NB4 (cell line): ENCODE measurements at regions not wholly inside any gene's neighbourhood (a gene's known extent, or its start where the extent isn't known, plus 50 kb on each side); places are given as distances from the start of the nearest gene placed in this dataset.

Experiments
- DNase-seq: peaks from one replicate; pipeline ENCODE4 v3.0.0; 2010; ENCODE audit warnings: low read depth
- H3K4me3 ChIP-seq: one replicate; pipeline ENCODE4 v1.5.1; 2011; ENCODE audit warnings: mild to moderate bottlenecking, low read depth, low read length, moderate library complexity
- CTCF ChIP-seq: IDR thresholded peaks from one replicate; pipeline ENCODE4 v1.5.1; 2012; ENCODE audit warnings: low read depth, low read length
- MYC ChIP-seq: IDR thresholded peaks from 2 replicates; pipeline ENCODE4 v1.6.1; 2011; ENCODE audit warnings: low read depth, low read length
- POLR2A ChIP-seq: IDR thresholded peaks from 2 replicates; pipeline ENCODE4 v1.6.1; 2011; ENCODE audit warnings: mild to moderate bottlenecking; ENCODE audit not compliant: insufficient read length; ENCODE audit errors: extremely low read depth
- TF ChIP-seq, protein P1 (sequence below): IDR thresholded peaks from 2 replicates; pipeline ENCODE4 v1.6.1; 2011; ENCODE audit warnings: low read depth, low read length

GRCh38 chr4:19314116-19314515 is 937.6 kb upstream of the SLIT2 start:
- no peak for DNase-seq
- no peak overlapping the region for H3K4me3 ChIP-seq
- TF ChIP-seq POLR2A (no peak), MYC (no peak), CTCF (no peak)
- TF ChIP-seq, protein P1, sequence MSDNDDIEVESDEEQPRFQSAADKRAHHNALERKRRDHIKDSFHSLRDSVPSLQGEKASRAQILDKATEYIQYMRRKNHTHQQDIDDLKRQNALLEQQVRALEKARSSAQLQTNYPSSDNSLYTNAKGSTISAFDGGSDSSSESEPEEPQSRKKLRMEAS, result no peak

DNA sequence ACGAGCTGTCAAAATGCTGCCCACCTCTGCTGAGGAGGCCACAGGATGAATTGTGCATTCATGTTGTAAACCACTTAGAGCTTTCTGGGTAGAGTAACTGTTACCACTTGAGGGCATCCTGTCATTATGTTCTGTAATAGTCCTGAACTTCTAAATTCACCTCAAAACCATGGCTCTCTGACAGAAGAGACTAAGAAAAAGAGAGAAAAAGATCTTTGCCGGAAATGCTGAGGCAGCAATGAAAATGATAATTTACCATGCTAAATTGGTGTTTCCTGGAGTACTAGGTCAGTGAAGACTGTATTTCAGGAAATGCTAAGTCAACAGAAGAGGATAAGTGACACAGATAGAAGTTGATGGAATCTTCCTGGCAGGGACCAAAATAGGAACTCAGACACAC is 942.3 kb upstream of the SLIT2 start:
- H3K4me3 ChIP-seq, result no peak overlapping the region
- peak; percentile 11 for DNase-seq
- peak; percentile 3 for TF ChIP-seq CTCF
- TF ChIP-seq, protein P1, result no peak
- no peak for TF ChIP-seq MYC
- TF ChIP-seq POLR2A, result no peak

- TF ChIP-seq MYC (no peak), POLR2A (no peak), CTCF (no peak)
- TF ChIP-seq, protein P1, result no peak
- H3K4me3 ChIP-seq, result no peak overlapping the region
- no peak for DNase-seq
These were observed 947.7 kb upstream of the SLIT2 start for GRCh38 chr4:19304028-19304427.

DNA sequence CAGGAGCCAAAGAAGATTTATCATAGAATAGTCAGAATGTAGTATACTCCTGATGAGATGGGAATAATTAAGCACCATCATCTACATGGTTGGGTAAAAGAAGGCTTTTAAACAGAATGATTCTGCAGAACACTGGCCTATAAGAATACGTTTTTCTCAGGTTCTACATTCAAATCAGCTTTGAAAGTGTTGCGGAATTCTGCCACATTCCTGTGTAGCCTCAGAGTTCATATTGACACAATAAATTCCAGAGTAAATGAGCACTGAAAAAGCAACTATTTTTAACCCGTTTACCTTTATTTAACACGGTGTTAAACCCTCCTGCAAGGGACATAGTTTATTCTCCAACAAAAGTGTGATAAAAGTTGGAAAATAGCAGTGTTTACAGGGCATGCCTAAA is 950.2 kb upstream of the SLIT2 start:
- TF ChIP-seq POLR2A (no peak), MYC (no peak), CTCF (no peak)
- TF ChIP-seq, protein P1, result no peak
- H3K4me3 ChIP-seq, result no peak overlapping the region
- no peak for DNase-seq

DNA sequence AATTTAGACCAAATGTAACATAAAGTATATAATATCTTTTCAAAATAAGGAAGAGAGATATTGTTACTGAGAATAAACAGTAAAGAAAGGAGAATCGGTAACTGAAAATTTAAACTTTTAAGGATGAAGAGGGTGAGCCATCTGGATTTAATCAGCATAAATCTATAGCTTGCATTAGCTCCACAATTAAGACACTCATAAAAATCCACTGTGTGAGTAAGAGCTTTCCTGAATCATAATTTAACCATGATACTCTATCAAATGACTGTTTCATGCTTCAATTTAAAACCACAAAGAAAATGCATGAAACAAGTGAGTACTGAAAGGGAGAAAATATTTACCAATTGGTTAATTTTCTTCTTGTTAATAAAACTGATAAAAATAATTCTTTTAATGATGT is 951.5 kb upstream of the SLIT2 start:
- no peak for DNase-seq
- no peak for TF ChIP-seq POLR2A
- TF ChIP-seq MYC, result no peak
- TF ChIP-seq, protein P1, result no peak
- no peak for TF ChIP-seq CTCF
- no peak overlapping the region for H3K4me3 ChIP-seq

GRCh38 chr4:19298998-19299397 is 952.7 kb upstream of the SLIT2 start:
- DNase-seq, result no peak
- no peak for TF ChIP-seq CTCF
- TF ChIP-seq POLR2A, result no peak
- TF ChIP-seq, protein P1, result no peak
- no peak for TF ChIP-seq MYC
- no peak overlapping the region for H3K4me3 ChIP-seq
